DMS 273 treated with DMSO at 0.1 percent for 48 hours (cell line): ENCODE measurements at regions not wholly inside any gene's neighbourhood (a gene's known extent, or its start where the extent isn't known, plus 50 kb on each side); places are given as distances from the start of the nearest gene placed in this dataset.

Experiments
- DNase-seq: peaks from one replicate; lab custom pipeline; 2025; lab: John Stamatoyannopoulos, UW

- DNase-seq, result peak; percentile 74
Measured at GRCh38 chr5:110031402-110032140, 341.8 kb downstream of the MAN2A1 start.

- DNase-seq, result peak; percentile 87
Measured at GRCh38 chr5:110032376-110032775, 342.6 kb downstream of the MAN2A1 start.

- DNase-seq, result peak; percentile 21
Measured at GRCh38 chr5:110034056-110034600, 344.4 kb downstream of the MAN2A1 start.

GRCh38 chr5:110038297-110038997 is 348.7 kb downstream of the MAN2A1 start:
- no peak for DNase-seq

- DNase-seq, result no peak
Measured at GRCh38 chr5:110040178-110040577, 350.5 kb downstream of the MAN2A1 start.

- DNase-seq, result no peak
Measured at GRCh38 chr5:110043025-110043424, 353.3 kb downstream of the MAN2A1 start.

GRCh38 chr5:110045158-110045557 is 355.4 kb downstream of the MAN2A1 start:
- no peak for DNase-seq

- no peak for DNase-seq
Measured at GRCh38 chr5:110048491-110048890, 358.8 kb downstream of the MAN2A1 start.

- DNase-seq, result no peak
Measured at GRCh38 chr5:110049816-110050215, 360.1 kb downstream of the MAN2A1 start.

- DNase-seq, result no peak
Measured at GRCh38 chr5:110050640-110051345, 361.1 kb downstream of the MAN2A1 start.

GRCh38 chr5:110053205-110053604 is 363.5 kb downstream of the MAN2A1 start:
- DNase-seq, result no peak

GRCh38 chr5:110053824-110054223 is 364.1 kb downstream of the MAN2A1 start:
- no peak for DNase-seq

- DNase-seq, result peak; percentile 30
Measured at GRCh38 chr5:110054240-110054639, 364.5 kb downstream of the MAN2A1 start.

- no peak for DNase-seq
Measured at GRCh38 chr5:110055302-110055701, 365.6 kb downstream of the MAN2A1 start.

GRCh38 chr5:110056580-110057114 is 366.9 kb downstream of the MAN2A1 start:
- no peak for DNase-seq

- no peak for DNase-seq
Measured at GRCh38 chr5:110058175-110058574, 368.4 kb downstream of the MAN2A1 start.

- no peak for DNase-seq
Measured at GRCh38 chr5:110062246-110062645, 372.5 kb downstream of the MAN2A1 start.

- no peak for DNase-seq
Measured at GRCh38 chr5:110063640-110064602, 374.2 kb downstream of the MAN2A1 start.

- DNase-seq, result no peak
Measured at GRCh38 chr5:110064603-110065268, 375.0 kb downstream of the MAN2A1 start.

GRCh38 chr5:110070836-110071235 is 381.1 kb downstream of the MAN2A1 start:
- DNase-seq, result no peak

GRCh38 chr5:110072651-110073050 is 382.9 kb downstream of the MAN2A1 start:
- no peak for DNase-seq
